Epithelial cell of esophagus (primary cell): ENCODE measurements at regions not wholly inside any gene's neighbourhood (a gene's known extent, or its start where the extent isn't known, plus 50 kb on each side); places are given as distances from the start of the nearest gene placed in this dataset.
"Not testable (repeated sequence)": the region's sequence is repeated elsewhere in the genome, so short reads cannot be mapped to it uniquely, and the experiment has no call there.

Source experiments
- DNase-seq: peaks from one replicate; pipeline ENCODE4 v3.0.0; 2010; ENCODE audit warnings: low read depth
- H3K4me3 ChIP-seq: 2 replicates; pipeline ENCODE4 v1.5.1; 2011; ENCODE audit warnings: mild to moderate bottlenecking, low read length, control low read depth
- TF ChIP-seq, protein P1 (sequence below): IDR thresholded peaks from 2 replicates; pipeline ENCODE4 v1.5.1; 2011; ENCODE audit warnings: low read depth, mild to moderate bottlenecking, low read length, control low read depth, inconsistent platforms; ENCODE audit not compliant: insufficient read depth; ENCODE audit errors: missing control alignments

DNA sequence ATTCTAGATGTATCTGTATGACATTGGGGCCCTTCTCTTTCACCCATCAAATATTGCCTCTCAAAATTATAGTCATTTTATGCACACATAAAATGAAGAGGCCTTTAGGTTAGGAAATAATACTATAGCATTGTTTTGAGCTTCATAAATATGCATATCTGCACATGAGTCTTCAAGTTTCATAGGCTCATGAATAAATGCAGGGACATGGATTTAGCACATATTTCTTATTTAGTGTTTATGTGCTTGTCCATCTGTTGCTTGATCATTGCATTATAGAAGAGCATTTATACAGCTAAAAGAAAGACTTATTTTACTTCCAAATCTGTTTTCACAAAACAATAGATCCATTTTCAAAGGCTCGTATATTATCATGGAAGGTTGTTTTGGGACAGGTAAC is 455.8 kb downstream of the EPM2A start:
- TF ChIP-seq, protein P1, sequence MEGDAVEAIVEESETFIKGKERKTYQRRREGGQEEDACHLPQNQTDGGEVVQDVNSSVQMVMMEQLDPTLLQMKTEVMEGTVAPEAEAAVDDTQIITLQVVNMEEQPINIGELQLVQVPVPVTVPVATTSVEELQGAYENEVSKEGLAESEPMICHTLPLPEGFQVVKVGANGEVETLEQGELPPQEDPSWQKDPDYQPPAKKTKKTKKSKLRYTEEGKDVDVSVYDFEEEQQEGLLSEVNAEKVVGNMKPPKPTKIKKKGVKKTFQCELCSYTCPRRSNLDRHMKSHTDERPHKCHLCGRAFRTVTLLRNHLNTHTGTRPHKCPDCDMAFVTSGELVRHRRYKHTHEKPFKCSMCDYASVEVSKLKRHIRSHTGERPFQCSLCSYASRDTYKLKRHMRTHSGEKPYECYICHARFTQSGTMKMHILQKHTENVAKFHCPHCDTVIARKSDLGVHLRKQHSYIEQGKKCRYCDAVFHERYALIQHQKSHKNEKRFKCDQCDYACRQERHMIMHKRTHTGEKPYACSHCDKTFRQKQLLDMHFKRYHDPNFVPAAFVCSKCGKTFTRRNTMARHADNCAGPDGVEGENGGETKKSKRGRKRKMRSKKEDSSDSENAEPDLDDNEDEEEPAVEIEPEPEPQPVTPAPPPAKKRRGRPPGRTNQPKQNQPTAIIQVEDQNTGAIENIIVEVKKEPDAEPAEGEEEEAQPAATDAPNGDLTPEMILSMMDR = no peak
- no peak overlapping the region for H3K4me3 ChIP-seq
- DNase-seq = no peak

DNA sequence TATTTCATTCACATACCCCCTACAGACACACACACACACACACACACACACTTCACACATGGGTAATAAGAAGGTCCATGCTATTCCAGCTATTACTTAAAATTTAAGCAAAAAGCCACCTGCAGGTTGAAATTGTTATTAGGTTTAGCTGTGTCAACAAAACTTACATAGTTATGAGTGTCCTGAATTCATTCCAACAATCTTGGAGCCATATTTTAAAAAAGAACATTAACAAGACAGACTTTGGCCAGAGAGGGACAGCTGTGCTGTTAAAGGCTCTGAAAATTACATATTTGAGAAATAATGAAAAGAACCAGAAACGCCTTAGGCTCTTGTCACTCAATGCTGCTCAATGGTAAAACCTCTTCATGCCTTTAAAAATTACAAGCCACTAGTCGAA is 455.3 kb downstream of the EPM2A start:
- TF ChIP-seq, protein P1 = no peak
- DNase-seq = no peak
- no peak overlapping the region for H3K4me3 ChIP-seq

DNA sequence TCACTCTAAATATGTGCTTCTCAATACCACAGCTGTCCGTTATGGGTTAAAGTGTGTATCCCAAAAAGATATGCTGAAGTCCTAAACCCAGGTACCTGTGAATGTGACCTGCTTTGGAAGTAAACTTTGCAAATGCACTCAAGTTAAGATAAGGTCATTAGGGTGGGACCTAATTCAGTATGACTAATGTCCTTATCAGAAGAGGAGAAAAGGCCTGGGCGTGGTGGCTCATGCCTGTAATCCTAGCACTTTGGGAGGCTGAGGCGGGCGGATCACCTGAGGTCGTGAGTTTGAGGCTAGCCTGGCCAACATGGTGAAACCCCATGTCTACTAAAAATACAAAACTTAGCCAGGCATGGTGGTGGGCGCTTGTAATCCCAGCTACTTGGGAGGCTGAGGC is 452.1 kb downstream of the EPM2A start:
- not testable (repeated sequence) for H3K4me3 ChIP-seq, DNase-seq

DNA sequence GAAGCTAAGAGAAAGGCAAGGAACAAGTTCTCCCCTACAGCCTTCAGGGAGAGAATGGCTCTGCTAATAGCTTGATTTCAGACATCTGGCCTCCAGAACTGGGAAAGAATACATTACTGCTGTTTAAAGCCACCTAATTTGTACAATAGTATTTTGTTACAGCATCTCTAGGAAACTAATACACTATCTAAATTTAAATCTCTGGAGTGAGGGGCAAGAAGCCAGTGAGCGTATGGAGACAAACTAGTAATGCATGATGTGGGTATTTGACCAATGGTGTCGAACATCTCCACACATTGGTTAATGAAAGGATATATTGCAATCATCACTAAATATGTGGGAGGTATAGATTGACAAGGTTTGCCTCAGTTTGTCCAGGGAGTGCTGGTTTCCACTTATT is 451.5 kb downstream of the EPM2A start:
- H3K4me3 ChIP-seq = no peak overlapping the region

DNA sequence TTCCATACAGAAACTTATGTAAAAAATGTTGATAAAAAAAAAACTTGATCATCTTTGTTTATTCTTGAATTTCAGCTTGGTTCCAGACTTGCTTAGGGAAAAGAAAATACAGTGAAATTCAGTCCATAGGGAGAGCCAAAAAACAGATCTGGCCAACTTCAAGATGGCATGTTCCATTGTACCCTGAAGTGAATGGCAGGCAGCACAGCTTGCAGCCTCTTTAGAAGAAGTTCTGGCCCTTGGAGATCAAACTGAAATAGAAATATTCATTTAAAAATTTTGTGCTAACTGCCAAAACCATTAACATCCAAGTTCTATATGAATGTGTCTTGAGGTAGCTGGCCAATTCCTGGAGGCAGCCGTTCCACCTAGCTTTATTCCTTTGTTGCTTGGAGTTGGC is 448.4 kb downstream of the EPM2A start:
- TF ChIP-seq, protein P1 = no peak
- no peak overlapping the region for H3K4me3 ChIP-seq
- DNase-seq = no peak

More for the DNA sequence above, 451.5 kb downstream of the EPM2A start:
- no peak for DNase-seq
- TF ChIP-seq, protein P1 = no peak

DNA sequence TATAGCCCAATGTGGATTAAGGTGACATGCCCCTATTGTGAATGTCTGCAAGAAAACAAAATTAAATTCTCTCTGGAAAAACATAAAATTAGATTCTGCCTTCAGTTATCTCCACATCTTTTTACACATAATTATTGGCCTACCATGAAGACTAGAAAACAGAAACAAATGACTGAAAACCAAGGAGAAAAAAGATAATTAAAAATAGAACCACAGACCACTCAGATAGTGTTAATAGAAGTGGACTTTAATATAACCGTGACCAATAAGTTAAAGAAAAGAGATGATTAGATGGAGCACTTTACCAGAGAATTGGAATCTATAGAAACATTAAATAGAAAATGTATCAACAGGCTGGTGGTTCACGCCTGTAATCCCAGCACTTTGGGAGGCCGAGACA is 445.7 kb downstream of the EPM2A start:
- TF ChIP-seq, protein P1 = no peak
- H3K4me3 ChIP-seq = no peak overlapping the region
- no peak for DNase-seq

DNA sequence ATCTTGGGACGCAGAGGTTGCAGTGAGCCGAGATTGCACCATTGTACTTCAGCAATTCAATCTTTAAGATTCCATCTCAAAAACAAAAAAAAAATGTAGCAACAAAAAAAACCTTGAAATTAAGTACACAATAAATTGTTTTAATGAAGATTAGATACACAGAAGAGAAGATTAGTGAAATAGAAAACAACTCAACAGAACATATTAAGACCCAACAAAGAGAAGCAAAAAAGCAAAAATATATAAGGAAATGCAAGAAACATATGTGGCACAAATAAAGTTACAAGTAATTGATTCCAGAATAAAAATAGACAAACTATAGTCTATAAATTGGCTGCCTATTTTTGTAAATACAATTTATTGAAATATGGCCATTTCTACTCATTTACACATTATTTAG is 445.2 kb downstream of the EPM2A start:
- TF ChIP-seq, protein P1 = no peak

DNA sequence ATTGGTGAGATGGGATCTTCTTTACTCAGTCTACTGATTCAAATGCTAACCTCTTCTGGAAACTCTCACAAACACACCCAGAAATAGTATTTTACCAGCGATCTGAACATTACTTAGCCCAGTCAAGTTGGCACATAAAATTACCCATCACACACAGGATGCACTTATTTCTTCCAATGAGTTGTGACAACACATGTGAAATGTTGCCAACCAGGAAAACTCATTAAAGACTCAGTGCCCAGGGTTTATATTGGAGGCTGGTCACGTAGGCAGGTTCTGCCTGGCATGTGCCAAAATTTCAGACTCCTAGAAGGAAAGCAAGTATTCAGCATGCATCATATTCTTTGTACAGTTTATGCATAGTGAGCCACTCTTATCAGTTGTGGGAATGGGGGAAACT is 443.3 kb downstream of the EPM2A start:
- TF ChIP-seq, protein P1 = no peak
- H3K4me3 ChIP-seq = no peak overlapping the region
- no peak for DNase-seq

More for the DNA sequence above, 445.2 kb downstream of the EPM2A start:
- no peak overlapping the region for H3K4me3 ChIP-seq
- no peak for DNase-seq
